ENCODE measurements at regions not wholly inside any gene's neighbourhood (a gene's known extent, or its start where the extent isn't known, plus 50 kb on each side); places are given as distances from the start of the nearest gene placed in this dataset.

GRCh38 chr4:123256901-123257300 is 139.7 kb upstream of the SPRY1 start:
- H4K20me1 ChIP-seq (ENCODE audit: insufficient read depth), result no peaks in the 10 kb centered on the region
- H3K9me3 ChIP-seq (ENCODE audit: low read length), result no peaks in the 10 kb centered on the region
- H3F3A ChIP-seq (ENCODE audit: insufficient read depth, low read length, poor library complexity, severe bottlenecking), result peaks cover 3% of the 10 kb centered on the region
- H3K27me3 ChIP-seq (ENCODE audit: insufficient read depth, low read depth, low read length), result no peaks in the 10 kb centered on the region
- no peaks in the 10 kb centered on the region for H3K36me3 ChIP-seq (ENCODE audit: insufficient read depth, low read length)
- TF ChIP-seq, protein P1, sequence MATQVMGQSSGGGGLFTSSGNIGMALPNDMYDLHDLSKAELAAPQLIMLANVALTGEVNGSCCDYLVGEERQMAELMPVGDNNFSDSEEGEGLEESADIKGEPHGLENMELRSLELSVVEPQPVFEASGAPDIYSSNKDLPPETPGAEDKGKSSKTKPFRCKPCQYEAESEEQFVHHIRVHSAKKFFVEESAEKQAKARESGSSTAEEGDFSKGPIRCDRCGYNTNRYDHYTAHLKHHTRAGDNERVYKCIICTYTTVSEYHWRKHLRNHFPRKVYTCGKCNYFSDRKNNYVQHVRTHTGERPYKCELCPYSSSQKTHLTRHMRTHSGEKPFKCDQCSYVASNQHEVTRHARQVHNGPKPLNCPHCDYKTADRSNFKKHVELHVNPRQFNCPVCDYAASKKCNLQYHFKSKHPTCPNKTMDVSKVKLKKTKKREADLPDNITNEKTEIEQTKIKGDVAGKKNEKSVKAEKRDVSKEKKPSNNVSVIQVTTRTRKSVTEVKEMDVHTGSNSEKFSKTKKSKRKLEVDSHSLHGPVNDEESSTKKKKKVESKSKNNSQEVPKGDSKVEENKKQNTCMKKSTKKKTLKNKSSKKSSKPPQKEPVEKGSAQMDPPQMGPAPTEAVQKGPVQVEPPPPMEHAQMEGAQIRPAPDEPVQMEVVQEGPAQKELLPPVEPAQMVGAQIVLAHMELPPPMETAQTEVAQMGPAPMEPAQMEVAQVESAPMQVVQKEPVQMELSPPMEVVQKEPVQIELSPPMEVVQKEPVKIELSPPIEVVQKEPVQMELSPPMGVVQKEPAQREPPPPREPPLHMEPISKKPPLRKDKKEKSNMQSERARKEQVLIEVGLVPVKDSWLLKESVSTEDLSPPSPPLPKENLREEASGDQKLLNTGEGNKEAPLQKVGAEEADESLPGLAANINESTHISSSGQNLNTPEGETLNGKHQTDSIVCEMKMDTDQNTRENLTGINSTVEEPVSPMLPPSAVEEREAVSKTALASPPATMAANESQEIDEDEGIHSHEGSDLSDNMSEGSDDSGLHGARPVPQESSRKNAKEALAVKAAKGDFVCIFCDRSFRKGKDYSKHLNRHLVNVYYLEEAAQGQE (IDR thresholded peaks at IDR 0.05; ENCODE audit: borderline replicate concordance), result no peak
- TF ChIP-seq POLR2AphosphoS5 (IDR thresholded peaks at IDR 0.05), result no peak
- H3K79me2 ChIP-seq (replicated peaks; ENCODE audit: insufficient read depth, low read length), result no peaks in the 10 kb centered on the region
- no peak overlapping the region for H2AFZ ChIP-seq (ENCODE audit: low read depth, low read length)
- H3K9me2 ChIP-seq (ENCODE audit: insufficient read depth, low read length), result no peaks in the 10 kb centered on the region
- H3K4me3 ChIP-seq (ENCODE audit: low read length), result no peak overlapping the region
- no peak overlapping the region for H3K4me2 ChIP-seq (ENCODE audit: low read length)
- no peak overlapping the region for H3K9ac ChIP-seq (ENCODE audit: low read length)
- H3K27ac ChIP-seq (ENCODE audit: low read length), result no peak overlapping the region

GRCh38 chr4:123257591-123257990 is 139.0 kb upstream of the SPRY1 start:
- Histone ChIP-seq H3K4me2 (ENCODE audit: low read length) (no peak overlapping the region), H3F3A (ENCODE audit: insufficient read depth, low read length, poor library complexity, severe bottlenecking) (peaks cover 3% of the 10 kb centered on the region), H3K79me2 (replicated peaks; ENCODE audit: insufficient read depth, low read length) (no peaks in the 10 kb centered on the region), H2AFZ (ENCODE audit: low read depth, low read length) (no peak overlapping the region), H3K27me3 (ENCODE audit: insufficient read depth, low read depth, low read length) (no peaks in the 10 kb centered on the region), H3K27ac (ENCODE audit: low read length) (no peak overlapping the region), H4K20me1 (ENCODE audit: insufficient read depth) (no peaks in the 10 kb centered on the region), H3K36me3 (ENCODE audit: insufficient read depth, low read length) (no peaks in the 10 kb centered on the region), H3K9me2 (ENCODE audit: insufficient read depth, low read length) (no peaks in the 10 kb centered on the region), H3K9me3 (ENCODE audit: low read length) (no peaks in the 10 kb centered on the region), H3K4me3 (ENCODE audit: low read length) (no peak overlapping the region), H3K9ac (ENCODE audit: low read length) (no peak overlapping the region)
- TF ChIP-seq EP300 (conservative IDR thresholded peaks at IDR 0.05; ENCODE audit: poor library complexity, severe bottlenecking) (no peak), SMC3 (conservative IDR thresholded peaks at IDR 0.05; ENCODE audit: poor library complexity) (no peak), CTCF (IDR thresholded peaks at IDR 0.05; ENCODE audit: poor library complexity, severe bottlenecking) (no peak), EZH2 (IDR thresholded peaks at IDR 0.05; ENCODE audit: borderline replicate concordance, insufficient read depth, low read length, poor library complexity, severe bottlenecking) (no peak), MXI1 (conservative IDR thresholded peaks at IDR 0.05; ENCODE audit: poor library complexity, severe bottlenecking) (no peak), RAD21 (conservative IDR thresholded peaks at IDR 0.05) (no peak), POLR2AphosphoS5 (IDR thresholded peaks at IDR 0.05) (no peak), TAF1 (IDR thresholded peaks at IDR 0.05; ENCODE audit: low read depth) (no peak)
- TF ChIP-seq, protein P1 (IDR thresholded peaks at IDR 0.05; ENCODE audit: borderline replicate concordance), result no peak
